Glutamatergic neuron (in vitro differentiated cells): ENCODE measurements at regions not wholly inside any gene's neighbourhood (a gene's known extent, or its start where the extent isn't known, plus 50 kb on each side); places are given as distances from the start of the nearest gene placed in this dataset.

Experiments used
- DNase-seq: peaks from one replicate; pipeline ENCODE4 v3.0.0; 2022
- H3K27ac Mint-ChIP-seq: one replicate; pipeline ENCODE4 v1.8.0; 2020; ENCODE audit warnings: mild to moderate bottlenecking, mixed read lengths, inconsistent platforms; ENCODE audit not compliant: unreplicated experiment
- H3K27me3 Mint-ChIP-seq: one replicate; pipeline ENCODE4 v1.8.0; 2020; ENCODE audit warnings: mild to moderate bottlenecking, moderate library complexity, mixed read lengths, inconsistent platforms; ENCODE audit not compliant: unreplicated experiment
- H3K36me3 Mint-ChIP-seq: one replicate; pipeline ENCODE4 v1.8.0; 2020; ENCODE audit warnings: mild to moderate bottlenecking, mixed read lengths, inconsistent platforms; ENCODE audit not compliant: unreplicated experiment
- H3K4me1 Mint-ChIP-seq: one replicate; pipeline ENCODE4 v1.8.0; 2020; ENCODE audit warnings: mild to moderate bottlenecking, low read depth, mixed read lengths, inconsistent platforms; ENCODE audit not compliant: unreplicated experiment
- H3K4me3 Mint-ChIP-seq: one replicate; pipeline ENCODE4 v1.8.0; 2020; ENCODE audit warnings: mild to moderate bottlenecking, mixed read lengths, inconsistent platforms; ENCODE audit not compliant: unreplicated experiment
- H3K9me3 Mint-ChIP-seq: one replicate; pipeline ENCODE4 v1.8.0; 2020; ENCODE audit warnings: mild to moderate bottlenecking, moderate library complexity, mixed read lengths, inconsistent platforms; ENCODE audit not compliant: unreplicated experiment
- TF ChIP-seq, protein P1 (sequence below): fragments of 200-600 bp; sonication (generic); IDR thresholded peaks from one replicate; pipeline ENCODE4 v1.5.0; 2021; ENCODE audit not compliant: partially characterized antibody, unreplicated experiment

DNA sequence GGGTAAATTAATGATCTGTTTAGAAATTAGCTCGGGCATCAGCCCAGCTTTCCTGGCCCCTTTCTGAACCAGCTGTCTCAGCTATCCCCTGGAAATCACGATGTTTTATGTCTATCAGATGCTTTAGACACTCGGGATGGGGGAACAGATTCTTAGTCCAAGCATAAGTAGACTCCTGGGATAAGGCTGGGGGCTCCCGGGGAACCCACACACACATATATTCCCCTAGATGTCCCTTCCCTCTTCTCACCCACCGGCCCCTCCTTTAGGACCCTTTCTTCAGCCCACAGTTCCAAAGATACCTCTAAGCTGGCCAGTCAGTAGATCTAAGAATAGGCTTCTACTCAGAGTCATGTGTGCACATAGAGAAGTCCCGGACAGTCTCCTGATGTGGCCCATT lies 151.5 kb upstream of the COPS8 start:
- H3K4me1 Mint-ChIP-seq, result peaks cover 7% of the 10 kb centered on the region
- peaks cover 11% of the 10 kb centered on the region for H3K36me3 Mint-ChIP-seq
- TF ChIP-seq, protein P1, sequence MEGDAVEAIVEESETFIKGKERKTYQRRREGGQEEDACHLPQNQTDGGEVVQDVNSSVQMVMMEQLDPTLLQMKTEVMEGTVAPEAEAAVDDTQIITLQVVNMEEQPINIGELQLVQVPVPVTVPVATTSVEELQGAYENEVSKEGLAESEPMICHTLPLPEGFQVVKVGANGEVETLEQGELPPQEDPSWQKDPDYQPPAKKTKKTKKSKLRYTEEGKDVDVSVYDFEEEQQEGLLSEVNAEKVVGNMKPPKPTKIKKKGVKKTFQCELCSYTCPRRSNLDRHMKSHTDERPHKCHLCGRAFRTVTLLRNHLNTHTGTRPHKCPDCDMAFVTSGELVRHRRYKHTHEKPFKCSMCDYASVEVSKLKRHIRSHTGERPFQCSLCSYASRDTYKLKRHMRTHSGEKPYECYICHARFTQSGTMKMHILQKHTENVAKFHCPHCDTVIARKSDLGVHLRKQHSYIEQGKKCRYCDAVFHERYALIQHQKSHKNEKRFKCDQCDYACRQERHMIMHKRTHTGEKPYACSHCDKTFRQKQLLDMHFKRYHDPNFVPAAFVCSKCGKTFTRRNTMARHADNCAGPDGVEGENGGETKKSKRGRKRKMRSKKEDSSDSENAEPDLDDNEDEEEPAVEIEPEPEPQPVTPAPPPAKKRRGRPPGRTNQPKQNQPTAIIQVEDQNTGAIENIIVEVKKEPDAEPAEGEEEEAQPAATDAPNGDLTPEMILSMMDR, result no peak
- no peaks in the 10 kb centered on the region for H3K9me3 Mint-ChIP-seq
- no peak overlapping the region for H3K4me3 Mint-ChIP-seq
- H3K27ac Mint-ChIP-seq, result no peak overlapping the region
- peaks cover 3% of the 10 kb centered on the region for H3K27me3 Mint-ChIP-seq
- no peak for DNase-seq

DNA sequence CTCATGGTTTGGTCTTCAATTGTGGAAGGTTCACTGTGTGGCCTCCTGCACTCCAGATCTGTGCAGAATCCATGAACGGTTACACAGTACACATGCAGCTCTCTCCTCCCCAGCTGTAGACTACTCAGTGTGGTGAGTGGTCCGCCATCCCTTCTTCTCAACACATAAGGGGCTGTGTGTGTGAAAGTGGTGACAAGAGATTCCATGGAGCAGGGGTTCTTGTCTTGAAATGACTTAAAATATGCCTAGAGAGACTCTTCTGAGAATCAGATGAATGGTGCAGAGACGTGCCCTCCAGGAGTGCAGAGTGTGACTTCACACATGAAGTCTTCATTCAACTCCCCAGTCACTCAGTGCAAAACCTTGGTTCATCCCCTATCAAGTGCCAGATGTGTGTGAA lies 151.0 kb upstream of the COPS8 start:
- no peak overlapping the region for H3K27ac Mint-ChIP-seq
- TF ChIP-seq, protein P1, result no peak

DNA sequence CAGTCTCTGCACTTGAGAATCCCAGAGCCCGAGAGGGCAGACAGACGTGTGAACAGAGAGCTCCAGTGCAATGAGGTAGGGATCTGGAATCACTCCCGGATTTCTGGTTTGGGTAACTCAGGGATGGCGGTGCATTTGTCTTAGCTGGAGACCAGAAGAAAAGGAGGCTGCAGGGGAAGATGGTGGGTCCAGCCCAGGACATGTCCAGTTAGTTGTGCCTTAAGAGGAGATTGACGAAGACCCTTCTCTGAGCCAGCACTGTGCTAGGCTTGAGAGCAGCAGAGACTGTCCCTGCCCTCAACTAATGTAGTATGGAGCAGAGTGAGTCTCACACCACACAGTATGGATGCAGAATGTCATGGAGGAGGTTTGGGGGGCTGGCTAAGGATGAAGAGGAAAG lies 150.6 kb upstream of the COPS8 start:
- Mint-ChIP-seq H3K27me3 (peaks cover 5% of the 10 kb centered on the region), H3K27ac (no peak overlapping the region), H3K36me3 (peaks cover 11% of the 10 kb centered on the region), H3K4me1 (peaks cover 16% of the 10 kb centered on the region), H3K9me3 (no peaks in the 10 kb centered on the region), H3K4me3 (no peak overlapping the region)
- no peak for DNase-seq
- TF ChIP-seq, protein P1, result no peak

More for the DNA sequence above, 151.0 kb upstream of the COPS8 start:
- H3K9me3 Mint-ChIP-seq, result no peaks in the 10 kb centered on the region
- H3K4me3 Mint-ChIP-seq, result no peak overlapping the region
- peaks cover 11% of the 10 kb centered on the region for H3K36me3 Mint-ChIP-seq
- DNase-seq, result no peak
- peaks cover 4% of the 10 kb centered on the region for H3K27me3 Mint-ChIP-seq
- peaks cover 12% of the 10 kb centered on the region for H3K4me1 Mint-ChIP-seq

DNA sequence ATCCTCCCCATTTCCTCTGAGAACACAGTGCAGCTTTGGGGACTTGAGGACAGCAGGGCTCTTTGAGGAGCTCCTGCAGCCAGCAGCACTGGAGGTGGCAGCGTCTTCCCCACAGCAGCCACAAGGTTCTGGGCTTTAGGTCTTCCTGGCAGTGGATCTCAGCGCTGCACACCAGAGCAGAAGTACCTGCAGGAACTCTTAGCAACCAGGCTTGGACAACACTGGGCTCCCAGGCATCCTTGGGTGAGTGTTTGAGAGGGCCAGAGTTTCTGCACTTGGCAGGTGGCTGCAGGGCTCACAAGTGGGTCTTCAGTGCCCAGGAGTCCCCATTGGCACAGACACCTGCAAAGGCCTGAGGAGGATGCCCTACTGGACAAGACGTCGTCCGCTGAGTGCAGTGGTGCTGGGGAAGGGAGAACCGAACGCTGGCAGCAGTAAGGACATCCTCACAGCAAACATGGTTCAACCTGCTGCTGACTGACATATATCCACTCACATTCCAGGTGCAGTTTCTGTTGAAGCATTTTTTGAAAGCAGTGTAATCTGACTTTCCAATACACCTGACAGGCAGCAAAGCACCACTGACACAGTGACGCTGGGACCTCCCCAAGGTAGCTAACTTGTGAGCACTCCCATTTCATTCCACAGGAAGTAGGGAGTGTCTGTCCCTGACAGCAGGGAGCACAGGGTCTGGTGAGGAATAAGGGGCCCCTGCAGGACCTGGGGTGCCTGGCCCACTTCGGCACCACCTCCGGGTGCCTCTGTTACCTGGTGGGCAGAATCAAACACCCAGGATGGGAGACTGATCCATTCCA lies 149.9 kb upstream of the COPS8 start:
- H3K9me3 Mint-ChIP-seq, result no peaks in the 10 kb centered on the region

DNA sequence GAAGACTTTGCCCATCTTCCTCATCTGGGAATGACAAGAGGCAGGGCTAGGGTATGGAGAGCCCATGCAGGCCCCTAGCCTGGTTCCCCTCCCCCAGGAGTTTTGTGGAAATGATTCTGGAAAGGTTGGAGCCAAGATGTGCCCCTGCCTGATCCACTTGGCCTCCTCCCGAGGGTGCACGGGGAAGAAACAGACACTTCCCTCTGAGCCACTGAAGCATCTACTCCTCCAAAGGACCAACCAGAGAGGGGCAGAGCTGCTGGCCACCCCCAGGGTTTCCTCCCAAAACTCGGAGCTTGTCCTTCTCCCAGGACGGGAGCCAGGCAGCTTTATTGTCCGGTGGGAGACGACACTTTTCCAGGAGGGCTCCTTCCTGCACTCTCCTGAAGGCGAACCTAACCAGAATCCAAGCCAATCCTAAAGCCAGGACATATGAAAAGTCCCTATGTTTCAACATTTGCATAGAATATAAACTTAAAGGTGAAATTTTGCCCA lies 149.2 kb upstream of the COPS8 start:
- Mint-ChIP-seq H3K36me3 (peaks cover 8% of the 10 kb centered on the region), H3K4me3 (no peak overlapping the region), H3K9me3 (no peaks in the 10 kb centered on the region), H3K27ac (no peak overlapping the region), H3K4me1 (peaks cover 24% of the 10 kb centered on the region), H3K27me3 (peaks cover 5% of the 10 kb centered on the region)
- TF ChIP-seq, protein P1, result no peak
- DNase-seq, result no peak

More for the DNA sequence above, 149.9 kb upstream of the COPS8 start:
- H3K36me3 Mint-ChIP-seq, result peaks cover 11% of the 10 kb centered on the region
- peaks cover 5% of the 10 kb centered on the region for H3K27me3 Mint-ChIP-seq
- DNase-seq, result no peak
- H3K4me3 Mint-ChIP-seq, result no peak overlapping the region
- H3K27ac Mint-ChIP-seq, result no peak overlapping the region
- TF ChIP-seq, protein P1, result no peak
- peaks cover 18% of the 10 kb centered on the region for H3K4me1 Mint-ChIP-seq
